Lower leg skin (tissue), 3 donors: ENCODE measurements at regions not wholly inside any gene's neighbourhood (a gene's known extent, or its start where the extent isn't known, plus 50 kb on each side); places are given as distances from the start of the nearest gene placed in this dataset.

Source experiments
- POLR2A ChIP-seq, 2 donors: fragments of 450-650 bp; IDR thresholded peaks; one replicate each; pipeline ENCODE4 v1.6.1; 2016 to 2017; ENCODE audit warnings: antibody characterized with exemption in 2 of 2, mild to moderate bottlenecking in 1 of 2, moderate library complexity in 1 of 2
- TF ChIP-seq, protein P1 (sequence below), 3 donors: fragments of 450-650 bp; IDR thresholded peaks; one replicate each; pipeline ENCODE4 v1.5.1; 2016; ENCODE audit warnings: antibody characterized with exemption in 3 of 3, mild to moderate bottlenecking in 3 of 3, moderate library complexity in 2 of 3

DNA sequence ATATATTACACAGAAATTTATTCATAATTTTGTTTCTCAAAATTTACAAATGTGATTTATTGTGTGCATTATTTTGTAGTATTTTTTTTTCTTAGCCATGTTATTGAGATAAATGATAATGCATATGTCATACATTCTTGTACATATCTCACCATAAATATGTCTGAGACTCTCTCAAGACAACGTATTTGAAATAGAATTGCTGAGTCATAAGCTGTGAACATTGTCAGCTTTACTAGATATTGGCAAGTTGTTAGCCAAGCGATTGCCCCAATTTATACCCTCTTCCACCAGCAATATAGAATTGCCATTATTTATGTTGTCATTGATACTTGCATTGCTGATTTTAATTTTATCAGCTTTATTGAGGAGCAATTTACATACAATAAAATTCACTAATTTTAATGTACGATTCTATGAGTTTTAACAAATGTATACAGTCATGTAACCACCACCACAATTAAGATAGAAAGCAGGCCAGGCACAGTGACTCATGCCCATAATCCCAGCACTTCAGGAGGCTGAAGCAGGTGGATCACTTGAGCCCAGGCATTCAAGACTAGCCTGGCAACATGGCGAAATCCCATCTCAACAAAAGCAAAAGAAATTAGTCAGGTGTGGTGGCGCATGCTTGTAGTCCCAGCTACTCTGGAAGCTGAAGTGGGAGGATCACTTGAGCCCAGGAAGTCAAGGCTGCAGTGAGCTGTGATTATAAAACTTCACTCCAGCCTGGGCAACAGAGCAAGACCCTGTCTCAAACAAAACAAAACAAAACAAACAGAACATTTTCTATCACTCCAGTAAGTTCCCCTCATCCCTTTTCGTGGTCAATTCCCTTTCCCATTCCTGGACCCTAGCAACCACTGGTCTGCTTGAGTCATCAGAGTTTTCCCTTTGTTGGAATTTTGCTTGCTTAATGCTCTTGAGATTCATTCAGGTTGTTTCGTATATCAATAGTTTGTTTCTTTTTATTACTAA lies 373.1 kb downstream of the MFSD1 start:
- TF ChIP-seq, protein P1, sequence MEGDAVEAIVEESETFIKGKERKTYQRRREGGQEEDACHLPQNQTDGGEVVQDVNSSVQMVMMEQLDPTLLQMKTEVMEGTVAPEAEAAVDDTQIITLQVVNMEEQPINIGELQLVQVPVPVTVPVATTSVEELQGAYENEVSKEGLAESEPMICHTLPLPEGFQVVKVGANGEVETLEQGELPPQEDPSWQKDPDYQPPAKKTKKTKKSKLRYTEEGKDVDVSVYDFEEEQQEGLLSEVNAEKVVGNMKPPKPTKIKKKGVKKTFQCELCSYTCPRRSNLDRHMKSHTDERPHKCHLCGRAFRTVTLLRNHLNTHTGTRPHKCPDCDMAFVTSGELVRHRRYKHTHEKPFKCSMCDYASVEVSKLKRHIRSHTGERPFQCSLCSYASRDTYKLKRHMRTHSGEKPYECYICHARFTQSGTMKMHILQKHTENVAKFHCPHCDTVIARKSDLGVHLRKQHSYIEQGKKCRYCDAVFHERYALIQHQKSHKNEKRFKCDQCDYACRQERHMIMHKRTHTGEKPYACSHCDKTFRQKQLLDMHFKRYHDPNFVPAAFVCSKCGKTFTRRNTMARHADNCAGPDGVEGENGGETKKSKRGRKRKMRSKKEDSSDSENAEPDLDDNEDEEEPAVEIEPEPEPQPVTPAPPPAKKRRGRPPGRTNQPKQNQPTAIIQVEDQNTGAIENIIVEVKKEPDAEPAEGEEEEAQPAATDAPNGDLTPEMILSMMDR (IDR thresholded peaks at IDR 0.05): no peak
- TF ChIP-seq POLR2A (IDR thresholded peaks at IDR 0.05): no peak
